WTC11 (cell line): ENCODE measurements at regions not wholly inside any gene's neighbourhood (a gene's known extent, or its start where the extent isn't known, plus 50 kb on each side); places are given as distances from the start of the nearest gene placed in this dataset.

Experiments used
- ATAC-seq: fragments of 200-7000 bp; cut with Tn5 transposase; 2 replicates; pipeline ENCODE4 v1.10.0; 2021; ENCODE audit warnings: mild to moderate bottlenecking, moderate library complexity
- CTCF ChIA-PET: fragments of 300-600 bp; sonication (Branson Sonifier 250); formaldehyde crosslinking; loops from one replicate; lab custom pipeline; 2021; ENCODE audit warnings: antibody characterized with exemption; lab: Charles Lee
- POLR2A ChIA-PET: fragments of 350-600 bp; sonication (Branson Sonifier 250); formaldehyde crosslinking; loops from one replicate; lab custom pipeline; 2021; ENCODE audit warnings: antibody characterized with exemption; lab: Charles Lee
- DNase-seq: peaks from one replicate; pipeline ENCODE4 v3.0.0; 2021; ENCODE audit warnings: low spot score
- H3K27ac Mint-ChIP-seq: 2 replicates; pipeline ENCODE4 v1.8.0; 2021; ENCODE audit warnings: mixed read lengths
- H3K27me3 Mint-ChIP-seq: 2 replicates; pipeline ENCODE4 v1.8.0; 2021; ENCODE audit warnings: low read depth, mild to moderate bottlenecking, moderate library complexity, mixed read lengths
- H3K36me3 Mint-ChIP-seq: 2 replicates; pipeline ENCODE4 v1.8.0; 2021; ENCODE audit warnings: mixed read lengths
- H3K4me1 Mint-ChIP-seq: 2 replicates; pipeline ENCODE4 v1.8.0; 2022; ENCODE audit warnings: mixed read lengths
- H3K4me3 Mint-ChIP-seq: 2 replicates; pipeline ENCODE4 v1.8.0; 2021; ENCODE audit warnings: mild to moderate bottlenecking, moderate library complexity, mixed read lengths
- H3K9me3 Mint-ChIP-seq: 2 replicates; pipeline ENCODE4 v1.8.0; 2021; ENCODE audit warnings: mixed read lengths
- CDX4 ChIP-seq: fragments of 250-450 bp; sonication (Bioruptor Pico); IDR thresholded peaks from 2 replicates; pipeline ENCODE4 v1.9.0; 2021; ENCODE audit warnings: moderate library complexity, mild to moderate bottlenecking, inconsistent platforms, borderline replicate concordance
- CREM ChIP-seq: sonication (generic); formaldehyde crosslinking; IDR thresholded peaks from 2 replicates; pipeline ENCODE4 v1.8.1; 2022; ENCODE audit warnings: mild to moderate bottlenecking, missing genetic modification reagents, moderate library complexity
- ELF4 ChIP-seq: sonication (generic); formaldehyde crosslinking; IDR thresholded peaks from 2 replicates; pipeline ENCODE4 v1.8.1; 2022; ENCODE audit warnings: low read depth, mild to moderate bottlenecking, moderate library complexity, missing genetic modification reagents
- FOXJ3 ChIP-seq: sonication (generic); formaldehyde crosslinking; IDR thresholded peaks from 2 replicates; pipeline ENCODE4 v1.9.0; 2021; ENCODE audit warnings: missing genetic modification reagents, mild to moderate bottlenecking, borderline replicate concordance
- HMGA2 ChIP-seq: fragments of 250-450 bp; sonication (Bioruptor Pico); IDR thresholded peaks from 2 replicates; pipeline ENCODE4 v1.4.0; 2021; ENCODE audit warnings: mild to moderate bottlenecking, moderate library complexity
- HMGXB4 ChIP-seq: sonication (generic); formaldehyde crosslinking; IDR thresholded peaks from 2 replicates; pipeline ENCODE4 v1.8.1; 2023; ENCODE audit warnings: mild to moderate bottlenecking, moderate library complexity, missing genetic modification reagents
- NFATC4 ChIP-seq: fragments of 250-450 bp; sonication (Bioruptor Pico); IDR thresholded peaks from 2 replicates; pipeline ENCODE4 v1.9.0; 2021; ENCODE audit warnings: mild to moderate bottlenecking
- NR3C1 ChIP-seq: sonication (generic); formaldehyde crosslinking; conservative IDR thresholded peaks from 2 replicates; pipeline ENCODE4 v1.8.1; 2023; ENCODE audit warnings: low read depth, mild to moderate bottlenecking, missing genetic modification reagents
- PREB ChIP-seq: sonication (generic); formaldehyde crosslinking; IDR thresholded peaks from 2 replicates; pipeline ENCODE4 v1.8.1; 2022; ENCODE audit warnings: mild to moderate bottlenecking, missing genetic modification reagents, moderate library complexity, borderline replicate concordance
- PRRX2 ChIP-seq: fragments of 250-450 bp; sonication (Bioruptor Pico); IDR thresholded peaks from 2 replicates; pipeline ENCODE4 v1.8.0; 2021; ENCODE audit warnings: mild to moderate bottlenecking
- RELA ChIP-seq: sonication (generic); formaldehyde crosslinking; IDR thresholded peaks from 2 replicates; pipeline ENCODE4 v1.8.1; 2022; ENCODE audit warnings: missing genetic modification reagents, mild to moderate bottlenecking, borderline replicate concordance
- SOX15 ChIP-seq: fragments of 250-450 bp; sonication (Bioruptor Pico); IDR thresholded peaks from 2 replicates; pipeline ENCODE4 v1.9.0; 2021; ENCODE audit warnings: mild to moderate bottlenecking
- SP1 ChIP-seq: sonication (generic); formaldehyde crosslinking; conservative IDR thresholded peaks from 2 replicates; pipeline ENCODE4 v1.8.1; 2022; ENCODE audit warnings: missing genetic modification reagents
- ZBTB43 ChIP-seq: sonication (generic); formaldehyde crosslinking; IDR thresholded peaks from 2 replicates; pipeline ENCODE4 v1.8.1; 2023; ENCODE audit warnings: mild to moderate bottlenecking, missing genetic modification reagents
- ZNF121 ChIP-seq: sonication (generic); formaldehyde crosslinking; IDR thresholded peaks from 2 replicates; pipeline ENCODE4 v1.8.0; 2023; ENCODE audit warnings: missing genetic modification reagents
- TF ChIP-seq, protein P1 (sequence below): sonication (generic); formaldehyde crosslinking; IDR thresholded peaks from 2 replicates; pipeline ENCODE4 v1.8.1; 2022; ENCODE audit warnings: low read depth, missing genetic modification reagents, borderline replicate concordance
- TF ChIP-seq, protein P2 (sequence below): sonication (generic); formaldehyde crosslinking; IDR thresholded peaks from 2 replicates; pipeline ENCODE4 v1.8.0; 2022; ENCODE audit warnings: mild to moderate bottlenecking, missing genetic modification reagents
- TF ChIP-seq, protein P3 (sequence below): sonication (generic); formaldehyde crosslinking; IDR thresholded peaks from 2 replicates; pipeline ENCODE4 v1.8.1; 2022; ENCODE audit warnings: missing genetic modification reagents, borderline replicate concordance

DNA sequence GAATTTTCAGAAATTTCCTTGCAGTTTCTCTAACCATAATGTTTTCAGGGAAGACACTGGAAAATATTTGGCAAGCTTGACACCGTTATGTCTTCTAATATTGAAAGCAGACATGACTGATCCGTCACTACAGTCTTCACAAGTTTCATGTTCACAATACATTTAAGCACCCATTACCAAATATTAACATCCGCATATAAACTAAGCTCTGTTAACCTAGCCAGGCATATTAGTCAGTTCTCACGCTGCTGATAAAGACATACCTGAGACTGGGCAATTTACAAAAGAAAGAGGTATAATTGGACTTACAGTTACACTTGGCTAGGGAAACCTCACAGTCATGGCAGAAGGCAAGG is 162.7 kb upstream of the LYSMD4 start:
- POLR2A ChIA-PET: no interaction called here
- TF ChIP-seq, protein P1, sequence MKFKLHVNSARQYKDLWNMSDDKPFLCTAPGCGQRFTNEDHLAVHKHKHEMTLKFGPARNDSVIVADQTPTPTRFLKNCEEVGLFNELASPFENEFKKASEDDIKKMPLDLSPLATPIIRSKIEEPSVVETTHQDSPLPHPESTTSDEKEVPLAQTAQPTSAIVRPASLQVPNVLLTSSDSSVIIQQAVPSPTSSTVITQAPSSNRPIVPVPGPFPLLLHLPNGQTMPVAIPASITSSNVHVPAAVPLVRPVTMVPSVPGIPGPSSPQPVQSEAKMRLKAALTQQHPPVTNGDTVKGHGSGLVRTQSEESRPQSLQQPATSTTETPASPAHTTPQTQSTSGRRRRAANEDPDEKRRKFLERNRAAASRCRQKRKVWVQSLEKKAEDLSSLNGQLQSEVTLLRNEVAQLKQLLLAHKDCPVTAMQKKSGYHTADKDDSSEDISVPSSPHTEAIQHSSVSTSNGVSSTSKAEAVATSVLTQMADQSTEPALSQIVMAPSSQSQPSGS: no peak
- no peak for TF ChIP-seq CREM (CRISPR knock-in tag)
- TF ChIP-seq ELF4 (CRISPR knock-in tag): no peak
- TF ChIP-seq NFATC4 (CRISPR knock-in tag): no peak
- ATAC-seq (no peak), DNase-seq (no peak)
- Mint-ChIP-seq H3K4me3 (no peak overlapping the region), H3K4me1 (no peaks in the 10 kb centered on the region), H3K27ac (no peak overlapping the region), H3K9me3 (peaks cover 12% of the 10 kb centered on the region), H3K36me3 (no peaks in the 10 kb centered on the region), H3K27me3 (no peaks in the 10 kb centered on the region; the same call in 1 of the 2 replicates)
- CTCF ChIA-PET: no interaction called here

DNA sequence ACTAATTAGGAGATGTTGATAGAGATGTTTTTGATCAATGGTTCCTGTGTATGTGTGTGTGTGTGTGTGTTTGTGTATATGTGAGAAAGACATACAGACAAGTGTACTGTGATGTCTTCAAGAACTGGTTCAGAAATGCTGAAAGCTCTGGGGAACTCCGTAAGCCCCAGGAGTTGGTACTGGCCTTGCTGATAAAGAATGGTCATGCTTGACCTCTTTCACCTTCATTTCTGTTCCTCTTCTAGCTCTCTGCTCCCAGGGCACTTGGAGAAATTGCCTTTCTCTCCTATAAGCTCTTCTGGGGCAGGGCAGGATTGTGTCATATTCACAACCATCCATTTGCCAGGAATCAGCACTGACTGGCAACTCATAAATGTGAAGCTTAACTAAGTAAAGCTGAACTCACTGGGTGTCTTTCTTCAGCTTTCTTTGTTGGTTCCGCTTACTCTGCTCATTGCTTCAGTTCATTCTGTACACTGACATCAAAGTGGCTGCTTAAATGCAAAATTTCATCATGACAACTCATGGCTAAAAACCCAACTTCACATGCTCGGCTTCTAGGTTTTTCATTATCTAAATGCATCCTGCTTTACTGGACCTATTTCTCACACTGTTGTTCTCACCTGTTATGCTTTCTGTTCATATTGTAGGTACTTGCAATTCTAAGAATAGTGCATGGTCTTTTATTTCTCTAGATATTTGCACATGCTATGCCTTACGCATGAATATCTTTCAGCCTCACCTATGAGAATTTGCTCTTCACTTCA is 162.1 kb upstream of the LYSMD4 start:
- no peak for TF ChIP-seq ELF4 (CRISPR knock-in tag)
- no peak for TF ChIP-seq HMGXB4
- TF ChIP-seq FOXJ3: no peak
- no peak for TF ChIP-seq SOX15 (CRISPR knock-in tag)
- no peak for TF ChIP-seq CREM (CRISPR knock-in tag)
- no peak for TF ChIP-seq NFATC4 (CRISPR knock-in tag)
- no peak for TF ChIP-seq PREB (CRISPR knock-in tag)
- TF ChIP-seq ZBTB43 (CRISPR knock-in tag): no peak
- no peak for DNase-seq
- CTCF ChIA-PET: no interaction called here
- no peaks in the 10 kb centered on the region; the same call in 1 of the 2 replicates for H3K27me3 Mint-ChIP-seq
- H3K4me1 Mint-ChIP-seq: no peaks in the 10 kb centered on the region
- H3K9me3 Mint-ChIP-seq: peaks cover 12% of the 10 kb centered on the region
- POLR2A ChIA-PET: no interaction called here
- no peak overlapping the region for H3K4me3 Mint-ChIP-seq
- H3K36me3 Mint-ChIP-seq: no peaks in the 10 kb centered on the region
- ATAC-seq: no peak
- H3K27ac Mint-ChIP-seq: no peak overlapping the region

- H3K9me3 Mint-ChIP-seq: peaks cover 14% of the 10 kb centered on the region
- H3K4me1 Mint-ChIP-seq: no peaks in the 10 kb centered on the region
- no peak for ATAC-seq
- TF ChIP-seq ZNF121: no peak
- H3K4me3 Mint-ChIP-seq: no peak overlapping the region
- H3K27me3 Mint-ChIP-seq: no peaks in the 10 kb centered on the region
- H3K36me3 Mint-ChIP-seq: no peaks in the 10 kb centered on the region
- ChIA-PET CTCF (no interaction called here), POLR2A (no interaction called here)
- H3K27ac Mint-ChIP-seq: no peak overlapping the region
- no peak for DNase-seq
Observed at GRCh38 chr15:99878835-99879234, 145.6 kb upstream of the LYSMD4 start.

DNA sequence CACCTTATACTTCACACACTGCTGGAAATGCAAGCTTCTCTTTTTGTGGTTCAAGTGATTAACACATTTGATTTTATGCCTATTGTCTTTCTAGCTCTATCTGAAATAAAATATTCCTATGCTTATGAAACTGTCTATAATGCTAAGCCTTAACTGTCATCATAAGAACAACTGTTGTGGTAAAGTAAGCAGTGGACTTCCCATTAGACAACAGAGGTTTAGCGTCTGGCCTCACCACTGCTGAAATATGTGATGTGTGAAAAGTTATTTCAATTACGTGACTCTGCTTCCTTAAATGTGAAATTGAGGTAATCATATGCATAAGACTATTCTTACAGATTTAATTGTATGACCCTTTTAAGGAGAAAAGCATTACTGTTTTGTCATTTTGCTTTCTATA is 140.2 kb upstream of the LYSMD4 start:
- ChIA-PET CTCF (no interaction called here), POLR2A (no interaction called here)
- no peak overlapping the region for H3K27ac Mint-ChIP-seq
- H3K4me3 Mint-ChIP-seq: no peak overlapping the region
- H3K36me3 Mint-ChIP-seq: no peaks in the 10 kb centered on the region
- H3K9me3 Mint-ChIP-seq: no peaks in the 10 kb centered on the region
- DNase-seq: no peak
- ATAC-seq: no peak
- no peaks in the 10 kb centered on the region for H3K4me1 Mint-ChIP-seq
- H3K27me3 Mint-ChIP-seq: no peaks in the 10 kb centered on the region
- no peak for TF ChIP-seq NR3C1 (CRISPR knock-in tag)
- TF ChIP-seq, protein P2, sequence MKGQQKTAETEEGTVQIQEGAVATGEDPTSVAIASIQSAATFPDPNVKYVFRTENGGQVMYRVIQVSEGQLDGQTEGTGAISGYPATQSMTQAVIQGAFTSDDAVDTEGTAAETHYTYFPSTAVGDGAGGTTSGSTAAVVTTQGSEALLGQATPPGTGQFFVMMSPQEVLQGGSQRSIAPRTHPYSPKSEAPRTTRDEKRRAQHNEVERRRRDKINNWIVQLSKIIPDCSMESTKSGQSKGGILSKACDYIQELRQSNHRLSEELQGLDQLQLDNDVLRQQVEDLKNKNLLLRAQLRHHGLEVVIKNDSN (CRISPR knock-in tag): no peak
- TF ChIP-seq HMGXB4: no peak
- TF ChIP-seq PRRX2 (CRISPR knock-in tag): no peak
- no peak for TF ChIP-seq RELA (CRISPR knock-in tag)
- TF ChIP-seq, protein P3, sequence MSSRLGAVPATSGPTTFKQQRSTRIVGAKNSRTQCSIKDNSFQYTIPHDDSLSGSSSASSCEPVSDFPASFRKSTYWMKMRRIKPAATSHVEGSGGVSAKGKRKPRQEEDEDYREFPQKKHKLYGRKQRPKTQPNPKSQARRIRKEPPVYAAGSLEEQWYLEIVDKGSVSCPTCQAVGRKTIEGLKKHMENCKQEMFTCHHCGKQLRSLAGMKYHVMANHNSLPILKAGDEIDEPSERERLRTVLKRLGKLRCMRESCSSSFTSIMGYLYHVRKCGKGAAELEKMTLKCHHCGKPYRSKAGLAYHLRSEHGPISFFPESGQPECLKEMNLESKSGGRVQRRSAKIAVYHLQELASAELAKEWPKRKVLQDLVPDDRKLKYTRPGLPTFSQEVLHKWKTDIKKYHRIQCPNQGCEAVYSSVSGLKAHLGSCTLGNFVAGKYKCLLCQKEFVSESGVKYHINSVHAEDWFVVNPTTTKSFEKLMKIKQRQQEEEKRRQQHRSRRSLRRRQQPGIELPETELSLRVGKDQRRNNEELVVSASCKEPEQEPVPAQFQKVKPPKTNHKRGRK: no peak
- TF ChIP-seq CDX4 (CRISPR knock-in tag): no peak
- TF ChIP-seq HMGA2: no peak
- no peak for TF ChIP-seq SP1 (CRISPR knock-in tag)
